ENCODE measurements at regions not wholly inside any gene's neighbourhood (a gene's known extent, or its start where the extent isn't known, plus 50 kb on each side); places are given as distances from the start of the nearest gene placed in this dataset.
"Not testable (repeated sequence)": the region's sequence is repeated elsewhere in the genome, so short reads cannot be mapped to it uniquely, and the experiment has no call there.

DNA sequence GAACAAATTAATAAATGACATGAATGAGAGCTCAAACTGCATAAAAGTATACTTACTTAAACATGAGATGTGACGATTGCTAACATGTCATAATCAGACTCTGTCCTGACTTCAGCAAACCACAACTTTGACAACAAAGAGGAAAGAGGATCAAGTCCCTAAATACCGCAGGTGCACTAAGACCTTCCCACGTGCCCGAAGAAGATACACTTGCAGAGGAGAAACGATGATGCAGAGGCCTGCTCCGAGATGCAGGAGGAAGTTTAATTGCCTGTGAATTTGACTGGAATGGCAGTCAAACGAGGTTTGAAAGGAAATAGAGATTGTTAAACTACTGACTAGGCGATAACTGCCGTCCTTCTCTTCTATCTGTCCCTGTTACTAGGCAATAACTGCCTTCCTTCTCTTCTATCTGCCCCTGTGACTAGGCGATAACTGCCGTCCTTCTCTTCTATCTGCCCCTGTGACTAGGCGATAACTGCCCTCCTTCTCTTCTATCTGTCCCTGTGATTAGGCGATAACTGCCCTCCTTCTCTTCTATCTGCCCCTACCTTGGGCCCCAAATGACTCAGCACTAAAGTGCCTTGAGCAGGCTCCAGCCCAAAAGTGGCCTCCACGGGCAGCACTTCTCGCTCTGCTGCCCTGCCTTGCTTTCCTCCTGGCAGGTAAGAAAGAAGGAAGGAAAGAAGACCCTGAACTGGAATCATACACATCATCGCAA, 2226.0 kb upstream of the DEFB115 start:
- not testable (repeated sequence) for DNase-seq (ENCODE audit: low read depth in 2 of 2)

DNA sequence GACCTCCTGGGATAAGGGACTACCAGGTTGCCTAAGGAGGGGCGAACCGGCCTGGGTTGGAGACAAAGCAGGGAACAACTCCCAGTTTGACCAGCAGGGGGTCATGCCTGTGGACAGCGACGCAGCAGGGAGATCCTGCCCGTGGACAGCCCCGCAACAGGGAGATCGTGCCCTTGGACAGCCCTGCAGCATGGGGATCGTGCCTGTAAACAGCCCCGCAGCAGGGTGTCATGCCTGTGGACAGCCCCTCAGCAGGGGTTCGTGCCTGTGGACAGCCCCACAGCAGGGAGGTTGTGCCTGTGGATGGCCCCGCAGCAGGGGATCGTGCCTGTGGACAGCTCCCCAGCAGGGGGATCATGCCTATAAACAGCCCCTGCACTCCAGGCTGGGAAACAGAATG, 2213.2 kb upstream of the DEFB115 start:
- DNase-seq (ENCODE audit: low read depth in 2 of 2), result not testable (repeated sequence)

DNA sequence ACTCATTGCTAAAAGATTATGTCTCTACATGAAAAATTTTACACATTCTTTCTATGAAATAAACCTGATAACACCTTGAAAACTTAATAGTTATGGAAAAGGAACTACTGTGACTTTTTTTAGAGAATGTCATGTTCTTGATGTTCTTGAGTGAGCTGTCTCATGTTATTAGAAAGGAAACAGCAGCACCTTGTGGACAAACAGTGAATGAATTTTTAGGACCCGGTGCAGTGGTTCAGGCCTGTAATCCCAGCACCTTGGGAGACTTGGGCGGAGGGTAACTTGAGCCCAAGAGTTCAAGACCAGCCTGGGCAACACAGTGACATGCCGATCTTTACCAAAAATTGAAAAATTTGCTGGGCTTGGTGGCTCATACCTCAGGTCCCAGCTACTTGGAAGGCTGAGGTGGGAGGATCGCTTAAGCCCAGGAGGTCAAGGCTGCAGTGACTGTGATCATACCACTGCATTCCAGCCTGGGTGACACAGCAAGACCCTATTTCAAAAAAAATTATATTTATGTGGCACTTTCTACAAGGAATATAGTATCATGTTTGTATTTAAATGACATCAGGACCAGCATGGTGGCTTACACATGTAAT, 2207.4 kb upstream of the DEFB115 start:
- peak; percentile 6 to 16 for DNase-seq (ENCODE audit: low read depth in 2 of 2)

DNA sequence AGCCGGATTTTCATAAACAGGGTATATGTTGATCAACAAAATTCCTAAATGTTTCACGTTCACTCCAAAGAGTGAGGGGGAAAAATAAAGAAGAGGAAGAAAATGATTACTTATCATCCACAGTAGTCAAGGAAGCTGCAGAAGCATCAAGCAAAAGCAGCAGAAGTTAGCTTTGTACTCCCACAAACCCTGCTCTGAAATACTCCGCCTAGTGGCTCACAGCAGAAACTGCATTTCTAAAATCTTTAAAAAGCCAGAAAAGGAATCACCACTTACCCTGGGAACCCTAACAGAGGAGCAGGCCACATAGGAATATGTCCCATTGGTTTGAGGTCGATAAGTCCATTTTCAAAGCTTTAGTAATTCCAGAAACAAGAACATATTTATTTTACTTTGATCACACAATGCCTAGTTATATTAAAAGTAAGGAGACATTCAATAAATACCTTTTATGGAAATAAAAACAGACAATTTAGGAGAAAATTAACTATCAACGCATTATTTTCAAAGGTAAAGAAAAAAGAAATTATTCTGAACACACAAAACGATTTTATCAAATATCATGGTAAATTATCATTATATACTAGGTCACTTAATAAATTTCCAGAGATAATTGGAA, 2199.5 kb upstream of the DEFB115 start:
- not testable (repeated sequence) for DNase-seq (ENCODE audit: low read depth in 2 of 2)

DNA sequence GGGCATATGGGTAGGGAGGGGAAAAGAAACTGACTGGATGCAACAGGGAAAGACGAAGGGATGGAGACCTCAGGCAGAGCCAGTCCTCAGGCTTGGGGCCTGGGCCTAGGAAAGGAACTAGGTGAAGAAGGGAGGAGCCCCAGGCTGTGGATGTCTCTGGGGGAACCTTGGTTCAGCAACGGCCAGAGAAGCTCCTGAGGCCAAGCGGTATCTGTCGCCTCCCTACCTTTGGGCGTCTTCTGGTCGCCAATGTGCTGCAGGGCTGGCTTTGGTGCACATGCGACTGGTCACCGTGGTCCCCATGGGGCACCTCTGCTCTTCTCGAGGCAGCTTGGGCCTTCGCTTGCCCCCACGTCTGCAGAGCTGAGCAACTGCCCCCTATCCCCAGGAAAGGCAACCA, 2195.0 kb upstream of the DEFB115 start:
- DNase-seq (ENCODE audit: low read depth in 2 of 2), result not testable (repeated sequence)

DNA sequence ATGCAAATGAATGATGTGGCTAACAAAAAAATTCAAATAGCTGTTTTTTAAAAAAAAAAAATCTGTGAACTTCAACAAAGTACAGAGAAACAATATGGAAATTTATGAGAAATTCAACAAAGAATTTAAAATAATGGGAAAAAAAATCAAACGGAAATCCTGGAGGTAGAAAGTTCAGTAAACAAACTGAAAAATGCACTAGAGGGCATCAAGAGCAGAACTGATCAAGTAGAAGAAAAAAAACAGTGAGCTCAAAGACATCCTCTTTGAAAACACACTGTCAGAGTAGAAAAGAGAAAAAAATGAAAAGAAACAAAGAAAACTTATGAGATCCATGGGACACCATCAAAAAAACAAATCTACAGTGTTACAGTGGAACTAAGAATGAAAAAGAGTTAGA, 2191.1 kb upstream of the DEFB115 start:
- DNase-seq (ENCODE audit: low read depth in 2 of 2), result not testable (repeated sequence)

DNA sequence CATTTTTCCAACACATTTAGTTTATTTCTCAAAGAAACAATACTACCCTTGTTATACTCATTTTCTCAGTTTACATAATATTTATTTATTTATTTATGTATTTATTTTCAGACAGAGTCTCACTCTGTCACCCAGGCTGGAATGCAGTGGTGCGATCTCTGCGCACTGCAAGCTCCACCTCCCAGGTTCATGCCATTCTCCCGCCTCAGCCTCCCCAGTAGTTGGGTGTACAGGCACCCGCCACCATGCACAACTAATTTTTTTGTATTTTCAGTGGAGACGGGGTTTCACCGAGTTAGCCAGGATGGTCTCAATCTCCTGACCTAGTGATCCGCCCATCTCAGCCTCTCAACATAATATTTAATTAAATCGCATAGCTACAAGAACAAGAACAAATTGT, 2183.8 kb upstream of the DEFB115 start:
- DNase-seq (ENCODE audit: low read depth in 2 of 2), result not testable (repeated sequence)

DNA sequence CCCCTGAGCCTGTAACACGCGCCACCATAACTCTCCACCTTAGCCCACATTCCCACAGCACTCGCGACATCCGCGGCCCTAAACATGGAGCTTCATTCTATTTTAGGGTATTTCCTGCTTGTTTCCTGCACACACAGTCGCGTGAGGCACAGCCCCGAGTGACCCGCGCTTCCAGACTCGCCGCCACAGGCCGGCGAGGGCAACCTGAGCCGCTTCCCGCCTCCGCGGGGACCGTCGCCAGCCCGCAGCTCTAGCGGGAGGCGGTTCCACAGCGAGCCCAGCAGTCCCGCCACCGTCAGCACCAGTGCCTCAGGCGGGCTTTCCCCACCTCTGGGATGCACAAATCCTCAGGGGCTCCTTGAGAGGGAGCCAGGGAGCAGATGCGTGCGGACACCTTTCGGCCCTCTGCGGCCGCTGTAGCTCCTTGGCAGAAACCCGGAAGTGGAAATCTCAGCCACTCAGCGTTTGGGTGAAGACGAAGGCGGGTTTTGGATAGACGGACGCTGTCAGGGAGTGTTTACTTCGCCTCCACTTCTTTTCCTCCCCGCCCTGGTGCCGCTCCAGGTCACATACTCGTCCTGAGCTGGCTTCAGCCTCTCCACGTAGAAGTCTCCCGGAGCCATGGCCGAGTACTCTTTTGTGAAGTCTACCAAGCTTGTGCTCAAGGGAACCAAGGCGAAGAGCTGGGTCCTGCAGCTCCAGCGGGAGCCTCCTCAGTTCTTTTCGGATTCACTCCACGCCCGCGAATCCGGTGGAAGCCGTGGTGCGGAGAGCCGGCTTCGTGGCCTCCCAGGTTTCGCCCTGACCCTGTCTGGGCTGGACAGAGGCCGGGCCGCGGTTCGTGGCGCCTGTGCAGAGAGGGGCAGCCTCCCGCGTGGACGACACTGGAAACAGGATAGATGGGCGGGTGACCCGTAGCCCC, 2177.4 kb upstream of the DEFB115 start:
- DNase-seq (ENCODE audit: low read depth in 2 of 2), result no peak

DNA sequence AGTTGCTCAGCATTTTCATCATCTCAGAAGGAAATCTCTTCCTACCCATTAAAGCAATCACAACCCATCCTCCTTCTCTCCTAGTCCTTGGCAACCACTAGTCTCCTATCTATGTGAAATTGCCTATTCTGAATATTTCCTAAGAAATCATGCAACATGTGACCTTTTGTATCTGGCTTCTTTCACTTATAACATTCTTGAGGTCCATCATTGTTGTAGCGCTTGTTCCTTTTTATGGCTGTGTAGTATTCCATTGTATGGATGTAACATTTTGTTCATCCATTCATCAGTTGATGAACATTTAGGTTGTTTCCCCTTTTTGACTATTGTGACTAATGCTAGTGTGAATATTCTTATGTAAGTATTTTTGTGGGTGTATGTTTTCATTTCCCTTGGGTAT, 2175.8 kb upstream of the DEFB115 start:
- not testable (repeated sequence) for DNase-seq (ENCODE audit: low read depth in 2 of 2)

DNA sequence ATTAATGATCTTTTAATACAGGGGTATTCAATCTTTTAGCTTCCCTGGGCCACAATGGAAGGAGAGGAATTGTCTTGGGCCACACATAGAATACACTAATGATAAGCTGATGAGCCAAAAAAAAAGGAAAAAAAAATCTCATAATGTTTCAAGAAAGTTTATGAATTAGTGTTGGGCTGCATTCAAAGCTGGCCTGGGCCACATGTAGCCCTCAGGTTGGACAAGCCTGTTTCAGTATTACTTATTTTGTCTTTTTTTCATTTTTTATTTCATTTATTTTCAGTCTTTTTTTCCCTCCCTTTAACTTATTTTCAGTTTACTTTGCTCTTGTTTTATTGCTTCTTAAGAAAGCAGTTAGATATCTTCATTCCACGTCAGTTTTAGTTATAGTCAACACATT, 2171.8 kb upstream of the DEFB115 start:
- no peak for DNase-seq (ENCODE audit: low read depth in 2 of 2)

DNA sequence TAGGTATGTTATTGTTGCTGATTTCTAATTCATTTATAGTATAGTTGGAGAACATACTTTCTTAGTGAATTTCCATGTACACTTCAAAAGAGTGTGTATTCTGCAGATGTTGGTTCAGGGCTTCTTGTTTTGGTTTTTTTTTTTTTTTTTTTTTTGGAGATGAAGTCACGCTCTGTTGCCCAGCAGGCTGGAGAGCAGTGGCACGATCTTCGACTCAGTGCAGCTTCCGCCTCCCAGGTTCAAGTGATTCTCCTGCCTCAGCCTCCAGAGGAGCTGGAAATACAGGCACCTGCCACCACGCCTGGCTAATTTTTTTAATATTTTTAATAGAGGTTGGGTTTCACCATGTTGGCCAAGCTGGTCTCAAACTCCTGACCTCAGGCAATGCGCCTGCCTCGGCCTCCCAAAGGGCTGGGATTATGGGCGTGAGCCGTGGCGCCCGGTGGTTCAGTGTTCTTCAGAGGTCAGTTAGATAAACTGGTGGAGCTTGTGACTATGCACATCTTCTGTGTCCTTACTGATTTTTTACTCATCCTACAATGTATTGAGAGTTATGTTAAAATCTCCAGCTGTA, 2171.2 kb upstream of the DEFB115 start:
- DNase-seq (ENCODE audit: low read depth in 2 of 2), result not testable (repeated sequence)

DNA sequence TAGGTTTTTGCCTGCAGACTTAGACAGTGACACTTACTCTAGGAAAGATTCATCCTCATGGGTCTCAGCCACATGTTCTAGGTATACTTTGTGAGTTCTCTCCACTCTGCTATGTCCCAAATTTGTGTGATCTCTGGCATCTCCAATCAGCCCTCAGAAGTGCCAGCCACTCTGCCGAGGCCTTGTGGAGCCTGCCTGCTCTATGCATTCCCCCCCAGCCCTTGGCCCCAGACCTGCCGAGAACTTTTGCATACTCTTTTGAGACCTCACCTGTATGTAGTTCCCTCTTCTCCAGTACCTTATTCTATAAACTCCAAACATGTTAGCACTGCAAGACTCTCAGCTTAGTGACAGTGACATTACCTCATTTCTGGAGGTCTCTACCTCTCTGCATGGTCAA, 2170.5 kb upstream of the DEFB115 start:
- no peak for DNase-seq (ENCODE audit: low read depth in 2 of 2)

DNA sequence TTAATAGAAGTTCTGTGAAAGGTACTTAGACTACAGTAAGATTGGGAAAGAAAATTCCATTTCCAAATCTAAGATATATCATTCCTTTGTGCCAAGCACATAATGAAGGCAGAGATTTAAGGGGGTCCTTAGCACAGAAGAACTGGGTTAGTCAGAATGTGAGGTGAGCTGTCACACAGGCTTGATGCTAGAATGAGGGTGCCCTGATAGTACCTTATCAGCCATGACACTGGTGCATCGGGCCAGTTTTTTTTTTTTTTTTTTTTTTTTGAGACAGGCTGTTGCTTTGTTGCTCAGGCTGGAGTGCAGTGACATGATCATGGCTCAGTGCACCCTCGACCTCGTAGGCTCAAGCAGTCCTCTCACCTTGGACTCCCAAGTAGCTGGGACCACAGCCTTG, 2169.6 kb upstream of the DEFB115 start:
- DNase-seq (ENCODE audit: low read depth in 2 of 2), result not testable (repeated sequence)

DNA sequence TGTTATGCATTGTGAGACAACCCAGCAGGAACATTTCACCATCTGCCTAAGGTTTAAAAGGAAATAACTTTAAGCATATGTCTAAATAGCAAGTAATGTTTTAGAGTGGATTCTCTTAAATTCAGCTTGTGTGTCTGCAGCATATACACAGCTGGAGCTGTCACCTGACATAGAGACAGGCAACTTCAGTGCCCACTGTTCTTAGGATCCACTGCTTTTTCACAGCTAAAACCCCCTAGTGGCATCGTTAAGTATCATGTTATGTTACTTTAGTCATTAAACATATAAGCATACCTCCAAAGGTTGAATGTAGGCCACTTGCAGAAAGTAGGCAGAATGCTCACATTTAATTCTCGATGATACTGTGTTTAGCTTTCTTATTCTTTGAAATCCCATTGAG, 2169.0 kb upstream of the DEFB115 start:
- not testable (repeated sequence) for DNase-seq (ENCODE audit: low read depth in 2 of 2)

DNA sequence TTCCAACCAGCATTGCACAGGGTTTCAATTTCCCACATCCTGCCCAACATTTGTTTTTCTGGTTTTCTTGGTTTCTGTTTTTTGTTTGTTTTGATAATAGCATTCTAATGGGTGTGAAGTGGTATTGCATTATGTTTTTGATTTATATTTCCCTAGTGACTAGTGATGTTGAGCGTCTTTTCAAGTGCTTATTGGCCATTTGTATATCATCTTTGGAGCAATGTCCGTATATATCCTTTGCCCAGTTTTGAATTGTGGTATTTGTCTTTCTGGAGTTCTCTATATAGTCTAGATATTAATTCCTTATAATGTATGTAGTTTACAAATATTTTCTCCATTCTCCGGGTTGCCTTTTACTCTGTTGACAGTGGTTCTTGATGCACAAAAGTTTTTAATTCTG, 2168.1 kb upstream of the DEFB115 start:
- not testable (repeated sequence) for DNase-seq (ENCODE audit: low read depth in 2 of 2)

DNA sequence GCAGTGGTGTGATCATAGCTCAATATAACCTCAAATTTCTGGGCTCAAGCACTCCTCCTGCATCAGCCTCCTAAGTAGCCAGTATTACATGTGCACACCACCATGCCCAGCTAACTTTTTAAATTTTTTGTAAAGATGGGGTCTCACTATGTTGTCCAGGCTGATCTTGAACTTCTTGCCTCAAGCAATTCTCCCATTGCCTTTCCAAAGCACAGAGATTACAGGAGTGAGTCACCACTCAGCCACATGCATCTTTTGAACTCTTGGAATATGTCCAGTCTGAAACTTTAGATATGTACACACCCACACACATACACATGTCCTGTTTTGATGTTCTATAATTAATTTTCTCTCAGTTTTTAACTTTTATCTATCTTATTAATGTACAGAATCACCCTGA, 2163.5 kb upstream of the DEFB115 start:
- DNase-seq (ENCODE audit: low read depth in 2 of 2), result not testable (repeated sequence)

DNA sequence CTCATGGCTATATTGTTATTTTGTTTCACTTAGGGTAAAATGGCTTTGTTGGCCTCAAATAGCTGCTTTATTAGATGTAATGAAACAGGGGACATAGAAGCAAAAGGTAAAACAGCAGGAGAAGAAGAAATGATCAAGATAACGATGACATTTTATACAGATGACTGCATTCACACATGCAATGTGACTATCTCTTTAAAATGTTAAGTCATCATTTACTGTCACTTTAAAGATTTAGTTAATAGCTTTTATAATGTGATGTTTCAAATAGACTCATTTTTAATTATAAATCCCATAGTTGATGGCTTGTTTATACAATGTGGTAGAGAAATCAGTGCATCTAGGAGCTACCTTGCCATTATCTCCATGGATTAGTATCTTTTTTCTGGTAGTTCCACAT, 2160.8 kb upstream of the DEFB115 start:
- DNase-seq (ENCODE audit: low read depth in 2 of 2), result not testable (repeated sequence)

DNA sequence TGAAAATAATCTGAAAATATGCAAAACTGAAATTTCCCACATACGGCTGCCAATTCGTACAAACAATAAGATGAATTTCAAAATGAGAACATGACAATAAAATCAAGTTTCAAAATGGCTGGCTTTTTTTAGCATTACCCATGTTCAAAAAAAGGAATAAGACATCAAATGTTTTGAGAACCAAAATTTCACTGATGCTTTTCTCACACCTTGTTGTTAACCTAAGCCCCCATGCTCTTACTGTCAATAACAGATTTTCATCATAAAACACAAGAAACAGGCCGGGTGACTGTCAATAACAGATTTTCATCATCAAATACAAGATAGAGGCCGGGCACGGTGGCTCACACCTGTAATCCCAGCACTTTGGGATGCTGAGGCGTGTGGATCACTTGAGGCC, 2149.6 kb upstream of the DEFB115 start:
- DNase-seq (ENCODE audit: low read depth in 2 of 2), result not testable (repeated sequence)

DNA sequence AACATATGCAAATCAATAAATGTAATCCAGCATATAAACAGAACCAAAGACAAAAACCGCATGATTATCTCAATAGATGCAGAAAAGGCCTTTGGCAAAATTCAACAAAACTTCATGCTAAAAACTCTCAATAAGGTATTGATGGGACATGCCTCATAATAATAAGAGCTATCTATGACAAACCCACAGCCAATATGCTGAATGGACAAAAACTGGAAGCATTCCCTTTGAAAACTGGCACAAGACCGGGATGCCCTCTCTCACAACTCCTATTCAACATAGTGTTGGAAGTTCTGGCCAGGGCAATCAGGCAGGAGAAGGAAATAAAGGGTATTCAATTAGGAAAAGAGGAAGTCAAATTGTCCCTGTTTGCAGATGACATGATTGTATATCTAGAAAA, 2148.1 kb upstream of the DEFB115 start:
- not testable (repeated sequence) for DNase-seq (ENCODE audit: low read depth in 2 of 2)

DNA sequence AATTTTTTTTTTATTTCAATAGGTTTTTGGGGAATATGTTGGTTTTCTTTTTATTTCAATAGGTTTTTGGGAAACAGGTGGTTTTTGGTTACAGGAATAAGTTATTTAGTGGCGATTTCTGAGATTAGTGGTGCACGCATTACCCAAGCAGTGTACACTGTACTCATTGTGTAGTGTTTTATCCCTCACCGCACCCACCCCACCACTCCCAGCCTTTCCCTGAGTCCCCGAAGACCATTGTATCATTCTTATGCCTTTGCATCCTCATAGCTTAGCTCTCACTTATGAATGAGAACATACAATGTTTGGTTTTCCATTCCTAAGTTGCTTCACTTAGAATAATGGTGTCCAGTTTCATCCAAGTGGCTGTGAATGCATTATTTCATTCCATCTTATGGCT, 2142.4 kb upstream of the DEFB115 start:
- not testable (repeated sequence) for DNase-seq (ENCODE audit: low read depth in 2 of 2)

DNA sequence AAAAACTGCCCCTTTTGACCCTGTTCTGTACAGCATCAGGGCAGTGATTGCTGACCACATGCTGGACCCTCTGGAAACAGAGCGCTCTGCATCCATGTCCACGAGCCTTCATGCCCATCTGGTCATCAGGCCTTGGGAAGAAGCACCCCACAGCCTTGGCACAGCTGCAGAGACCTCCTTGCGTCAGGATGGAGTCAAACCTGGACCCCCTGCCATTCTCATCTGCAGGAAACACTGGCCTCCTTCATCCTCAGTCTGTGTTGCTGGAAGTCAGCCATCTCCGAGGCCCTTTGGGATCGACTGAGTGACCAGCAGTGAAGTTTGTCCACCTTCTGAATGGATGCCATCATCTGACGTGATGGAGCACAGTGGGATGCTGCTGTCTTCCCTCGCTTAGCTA, 2138.3 kb upstream of the DEFB115 start:
- no peak for DNase-seq (ENCODE audit: low read depth in 2 of 2)
